ENCODE measurements at regions not wholly inside any gene's neighbourhood (a gene's known extent, or its start where the extent isn't known, plus 50 kb on each side); places are given as distances from the start of the nearest gene placed in this dataset.

GRCh38 chr11:92880381-92880780 lies 89.1 kb upstream of the MTNR1B start:
- intact Hi-C loops (cut with micrococcal nuclease): no loop called here
- Histone ChIP-seq H4K20me1 (replicated peaks; ENCODE audit: control insufficient read depth, insufficient read depth, low read length) (no peaks in the 10 kb centered on the region), H3K36me3 (ENCODE audit: control insufficient read depth, insufficient read depth, low read length) (no peaks in the 10 kb centered on the region), H3K4me2 (ENCODE audit: insufficient read depth, low read length) (no peak overlapping the region), H3K79me2 (ENCODE audit: control insufficient read depth, insufficient read depth, low read length) (no peaks in the 10 kb centered on the region), H3K4me3 (no peak overlapping the region), H3K9ac (ENCODE audit: insufficient read depth in 1 of 2, low read depth in 2 of 2, low read length in 2 of 2) (no peak overlapping the region), H3K4me1 (replicated peaks in 1 of 2; ENCODE audit: control insufficient read depth in 2 of 2, insufficient read depth in 2 of 2, low read length in 2 of 2) (peaks cover 0 to 8% of the 10 kb centered on the region in 2 experiments; a peak in 1 of 5 replicates), H3K9me3 (replicated peaks; ENCODE audit: control insufficient read depth, insufficient read depth, low read depth, low read length) (no peaks in the 10 kb centered on the region), H3K9me1 (ENCODE audit: control insufficient read depth, insufficient read depth, low read length) (no peaks in the 10 kb centered on the region), H2AFZ (ENCODE audit: low read depth, low read length) (no peak overlapping the region), H3K27ac (ENCODE audit: extremely low read depth, low read depth, low read length) (no peak overlapping the region), H3K27me3 (ENCODE audit: control insufficient read depth in 2 of 2, insufficient read depth in 2 of 2, low read length in 2 of 2) (peaks cover 0 to 11% of the 10 kb centered on the region in 2 experiments; a peak in 2 of 5 replicates)
- in situ Hi-C loops (cut with MboI): no loop called here
- ChIA-PET CTCF (ENCODE audit: low intra/inter-chr PET ratio) (no interaction called here), POLR2A (no interaction called here)
- DNase-seq (ENCODE audit: extremely low read depth in 1 of 4, low spot score in 3 of 4) (no peak), ATAC-seq (no peak), FAIRE-seq (no peak)
- no TSS peak for BruUV-seq (replicated peaks)
- WGBS (ENCODE audit: insufficient coverage, low coverage, missing lambda C conversion rate): 0% methylated on average over 3 of the region's 3 CpGs
- TF ChIP-seq ZFX (CRISPR knock-in tag; IDR thresholded peaks at IDR 0.05) (no peak), ARNT (IDR thresholded peaks at IDR 0.05) (no peak), ZNF311 (CRISPR knock-in tag; IDR thresholded peaks at IDR 0.05) (no peak), GTF2A2 (tag; IDR thresholded peaks at IDR 0.05) (no peak), NBN (IDR thresholded peaks at IDR 0.05; ENCODE audit: low read depth) (no peak), ZNF431 (CRISPR knock-in tag; IDR thresholded peaks at IDR 0.05) (no peak), NCOA2 (IDR thresholded peaks at IDR 0.05; ENCODE audit: partially characterized antibody in 2 of 2) (no peak), ID3 (CRISPR knock-in tag; IDR thresholded peaks at IDR 0.05) (no peak), ID3 (tag; IDR thresholded peaks at IDR 0.05) (no peak), USF1 (CRISPR knock-in tag; IDR thresholded peaks at IDR 0.05) (no peak)
- TF ChIP-seq, protein P1, sequence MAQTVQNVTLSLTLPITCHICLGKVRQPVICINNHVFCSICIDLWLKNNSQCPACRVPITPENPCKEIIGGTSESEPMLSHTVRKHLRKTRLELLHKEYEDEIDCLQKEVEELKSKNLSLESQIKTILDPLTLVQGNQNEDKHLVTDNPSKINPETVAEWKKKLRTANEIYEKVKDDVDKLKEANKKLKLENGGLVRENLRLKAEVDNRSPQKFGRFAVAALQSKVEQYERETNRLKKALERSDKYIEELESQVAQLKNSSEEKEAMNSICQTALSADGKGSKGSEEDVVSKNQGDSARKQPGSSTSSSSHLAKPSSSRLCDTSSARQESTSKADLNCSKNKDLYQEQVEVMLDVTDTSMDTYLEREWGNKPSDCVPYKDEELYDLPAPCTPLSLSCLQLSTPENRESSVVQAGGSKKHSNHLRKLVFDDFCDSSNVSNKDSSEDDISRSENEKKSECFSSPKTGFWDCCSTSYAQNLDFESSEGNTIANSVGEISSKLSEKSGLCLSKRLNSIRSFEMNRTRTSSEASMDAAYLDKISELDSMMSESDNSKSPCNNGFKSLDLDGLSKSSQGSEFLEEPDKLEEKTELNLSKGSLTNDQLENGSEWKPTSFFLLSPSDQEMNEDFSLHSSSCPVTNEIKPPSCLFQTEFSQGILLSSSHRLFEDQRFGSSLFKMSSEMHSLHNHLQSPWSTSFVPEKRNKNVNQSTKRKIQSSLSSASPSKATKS (CRISPR knock-in tag; IDR thresholded peaks at IDR 0.05): no peak
- TF ChIP-seq, protein P2, sequence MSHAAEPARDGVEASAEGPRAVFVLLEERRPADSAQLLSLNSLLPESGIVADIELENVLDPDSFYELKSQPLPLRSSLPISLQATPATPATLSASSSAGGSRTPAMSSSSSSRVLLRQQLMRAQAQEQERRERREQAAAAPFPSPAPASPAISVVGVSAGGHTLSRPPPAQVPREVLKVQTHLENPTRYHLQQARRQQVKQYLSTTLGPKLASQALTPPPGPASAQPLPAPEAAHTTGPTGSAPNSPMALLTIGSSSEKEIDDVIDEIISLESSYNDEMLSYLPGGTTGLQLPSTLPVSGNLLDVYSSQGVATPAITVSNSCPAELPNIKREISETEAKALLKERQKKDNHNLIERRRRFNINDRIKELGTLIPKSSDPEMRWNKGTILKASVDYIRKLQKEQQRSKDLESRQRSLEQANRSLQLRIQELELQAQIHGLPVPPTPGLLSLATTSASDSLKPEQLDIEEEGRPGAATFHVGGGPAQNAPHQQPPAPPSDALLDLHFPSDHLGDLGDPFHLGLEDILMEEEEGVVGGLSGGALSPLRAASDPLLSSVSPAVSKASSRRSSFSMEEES (CRISPR knock-in tag; IDR thresholded peaks at IDR 0.05): no peak
- TF ChIP-seq, protein P3, sequence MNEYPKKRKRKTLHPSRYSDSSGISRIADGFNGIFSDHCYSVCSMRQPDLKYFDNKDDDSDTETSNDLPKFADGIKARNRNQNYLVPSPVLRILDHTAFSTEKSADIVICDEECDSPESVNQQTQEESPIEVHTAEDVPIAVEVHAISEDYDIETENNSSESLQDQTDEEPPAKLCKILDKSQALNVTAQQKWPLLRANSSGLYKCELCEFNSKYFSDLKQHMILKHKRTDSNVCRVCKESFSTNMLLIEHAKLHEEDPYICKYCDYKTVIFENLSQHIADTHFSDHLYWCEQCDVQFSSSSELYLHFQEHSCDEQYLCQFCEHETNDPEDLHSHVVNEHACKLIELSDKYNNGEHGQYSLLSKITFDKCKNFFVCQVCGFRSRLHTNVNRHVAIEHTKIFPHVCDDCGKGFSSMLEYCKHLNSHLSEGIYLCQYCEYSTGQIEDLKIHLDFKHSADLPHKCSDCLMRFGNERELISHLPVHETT (CRISPR knock-in tag; conservative IDR thresholded peaks at IDR 0.05 in 1 of 2, IDR thresholded peaks at IDR 0.05 in 1 of 2): no peak
- TF ChIP-seq, protein P4, sequence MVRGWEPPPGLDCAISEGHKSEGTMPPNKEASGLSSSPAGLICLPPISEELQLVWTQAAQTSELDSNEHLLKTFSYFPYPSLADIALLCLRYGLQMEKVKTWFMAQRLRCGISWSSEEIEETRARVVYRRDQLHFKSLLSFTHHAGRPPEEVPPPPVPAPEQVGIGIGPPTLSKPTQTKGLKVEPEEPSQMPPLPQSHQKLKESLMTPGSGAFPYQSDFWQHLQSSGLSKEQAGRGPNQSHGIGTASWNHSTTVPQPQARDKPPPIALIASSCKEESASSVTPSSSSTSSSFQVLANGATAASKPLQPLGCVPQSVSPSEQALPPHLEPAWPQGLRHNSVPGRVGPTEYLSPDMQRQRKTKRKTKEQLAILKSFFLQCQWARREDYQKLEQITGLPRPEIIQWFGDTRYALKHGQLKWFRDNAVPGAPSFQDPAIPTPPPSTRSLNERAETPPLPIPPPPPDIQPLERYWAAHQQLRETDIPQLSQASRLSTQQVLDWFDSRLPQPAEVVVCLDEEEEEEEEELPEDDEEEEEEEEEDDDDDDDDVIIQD (CRISPR knock-in tag; IDR thresholded peaks at IDR 0.05): no peak

Measured in K562 (cell line).